HCT116 (cell line): ENCODE measurements at regions not wholly inside any gene's neighbourhood (a gene's known extent, or its start where the extent isn't known, plus 50 kb on each side); places are given as distances from the start of the nearest gene placed in this dataset.

Experiments
- ATAC-seq: fragments of 200-7000 bp; cut with Tn5 transposase; 2 replicates; pipeline ENCODE4 v1.9.1; 2020; ENCODE audit warnings: mild to moderate bottlenecking, moderate library complexity
- BruUV-seq: library from RNA; stranded (reverse); fragments of 400-500 nt; replicated peaks from 2 replicates; lab custom pipeline; 2021; lab: Mats Ljungman, UMichigan
- CTCF ChIA-PET: fragments of 300-600 bp; sonication (Branson Sonifier 250); formaldehyde crosslinking; loops from one replicate; lab custom pipeline; 2021; ENCODE audit warnings: antibody characterized with exemption; lab: Charles Lee
- POLR2A ChIA-PET: fragments of 300-600, 350-600 bp; sonication (Branson Sonifier 250); formaldehyde crosslinking; loops from one replicate; lab custom pipeline; 2021; ENCODE audit warnings: antibody characterized with exemption; lab: Charles Lee
- RAD21 ChIA-PET, 2 experiments: fragments of 300-600 bp; sonication (Branson Sonifier 250); formaldehyde crosslinking; loops; one replicate each; lab custom pipeline; 2023; ENCODE audit warnings: low total read pairs in 2 of 2; ENCODE audit not compliant: uncharacterized antibody in 2 of 2, unreplicated experiment in 2 of 2, low non-redundant PET in 1 of 2; lab: Charles Lee
- DNase-seq: peaks from one replicate; pipeline ENCODE4 v3.0.0-alpha.2; 2010; ENCODE audit warnings: low read depth, low spot score
- H2AFZ ChIP-seq: fragments of 200-600 bp; shearing (Covaris generic), sonication (generic); 2 replicates; pipeline ENCODE4 v1.6.1; 2017; ENCODE audit warnings: low read depth, mixed run types, mixed read lengths, antibody characterized with exemption, low read length; ENCODE audit not compliant: poor library complexity, severe bottlenecking
- H3K27ac ChIP-seq: 2 replicates; pipeline ENCODE4 v1.5.1; 2012; ENCODE audit warnings: low read depth, low read length
- H3K27me3 ChIP-seq: fragments of 200-600 bp; sonication (generic); 2 replicates; pipeline ENCODE4 v1.6.1; 2016; ENCODE audit warnings: mixed run types, low read length, mixed read lengths; ENCODE audit not compliant: insufficient read depth
- H3K36me3 ChIP-seq, 2 experiments: fragments of 200-500 bp in 1 of 2; fragments of 200-600 bp in 1 of 2; sonication (Bioruptor generic) in 1 of 2; sonication (generic) in 1 of 2; 2 replicates each; pipeline versions ENCODE4 v1.5.1 to v1.6.1; 2014 to 2016; ENCODE audit warnings: low read length in 2 of 2, inconsistent platforms in 1 of 2, mixed read lengths in 1 of 2, mixed run types in 1 of 2; ENCODE audit not compliant: insufficient read depth in 2 of 2, control insufficient read depth in 1 of 2
- H3K4me1 ChIP-seq, 2 experiments: fragments of 200-600 bp in 1 of 2; sonication (generic) in 1 of 2; 2 replicates each; pipeline versions ENCODE4 v1.5.1 to v1.6.1; 2012 to 2017; ENCODE audit warnings: low read length in 2 of 2, inconsistent platforms in 1 of 2, mild to moderate bottlenecking in 1 of 2, mixed read lengths in 1 of 2, mixed run types in 1 of 2, moderate library complexity in 1 of 2; ENCODE audit not compliant: insufficient read depth in 2 of 2, control insufficient read depth in 1 of 2
- H3K4me2 ChIP-seq: fragments of 200-600 bp; sonication (generic); 2 replicates; pipeline ENCODE4 v1.6.1; 2017; ENCODE audit warnings: mixed run types, low read length, mixed read lengths
- H3K4me3 ChIP-seq, 2 experiments: fragments of 200-600 bp in 1 of 2; sonication (generic) in 1 of 2; replicated peaks in 1 of 2; 2 replicates each; pipeline ENCODE4 v1.5.1; 2011 to 2016; ENCODE audit warnings: low read length in 2 of 2, control low read depth in 1 of 2, low read depth in 1 of 2, mild to moderate bottlenecking in 1 of 2, mixed read lengths in 1 of 2, mixed run types in 1 of 2
- H3K79me2 ChIP-seq: fragments of 200-600 bp; sonication (generic); 2 replicates; pipeline ENCODE4 v1.6.1; 2017; ENCODE audit warnings: mild to moderate bottlenecking, mixed run types, low read length, moderate library complexity, mixed read lengths; ENCODE audit not compliant: insufficient read depth
- H3K9ac ChIP-seq: fragments of 200-600 bp; sonication (generic); 2 replicates; pipeline ENCODE4 v1.6.1; 2016; ENCODE audit warnings: low read length, mixed read lengths
- H3K9me2 ChIP-seq: fragments of 200-600 bp; sonication (generic), shearing (Covaris generic); 2 replicates; pipeline ENCODE4 v1.6.1; 2017; ENCODE audit warnings: mixed run types, mild to moderate bottlenecking, moderate library complexity; ENCODE audit not compliant: insufficient read depth
- H3K9me3 ChIP-seq, 2 experiments: fragments of 200-500 bp in 1 of 2; fragments of 200-600 bp in 1 of 2; sonication (Bioruptor generic) in 1 of 2; sonication (generic) in 1 of 2; 2 replicates each; pipeline ENCODE4 v1.6.1; 2014 to 2017; ENCODE audit warnings: low read length in 2 of 2, mixed read lengths in 2 of 2, inconsistent platforms in 1 of 2, low read depth in 1 of 2, mild to moderate bottlenecking in 1 of 2, mixed run types in 1 of 2, moderate library complexity in 1 of 2; ENCODE audit not compliant: control insufficient read depth in 1 of 2, insufficient read depth in 1 of 2
- H4K20me1 ChIP-seq: fragments of 200-600 bp; sonication (generic), shearing (Covaris generic); 2 replicates; pipeline ENCODE4 v1.6.1; 2017; ENCODE audit warnings: mixed run types, mild to moderate bottlenecking, moderate library complexity; ENCODE audit not compliant: insufficient read depth
- ATF3 ChIP-seq: IDR thresholded peaks from 2 replicates; pipeline ENCODE4 v1.6.1; 2012
- CBX3 ChIP-seq: IDR thresholded peaks from 2 replicates; pipeline ENCODE4 v1.6.1; 2012; ENCODE audit warnings: low read depth
- EGR1 ChIP-seq: IDR thresholded peaks from 2 replicates; pipeline ENCODE4 v1.6.1; 2012; ENCODE audit warnings: low read depth
- ELF1 ChIP-seq: IDR thresholded peaks from 2 replicates; pipeline ENCODE4 v1.6.1; 2012; ENCODE audit warnings: low read depth, borderline replicate concordance
- EZH2 ChIP-seq: fragments of 200-600 bp; sonication (generic); IDR thresholded peaks from 2 replicates; pipeline ENCODE4 v1.6.1; 2017; ENCODE audit warnings: antibody characterized with exemption, mixed run types
- EZH2phosphoT487 ChIP-seq: fragments of 200-600 bp; IDR thresholded peaks from 2 replicates; pipeline ENCODE4 v1.6.1; 2018; ENCODE audit warnings: antibody characterized with exemption, borderline replicate concordance
- FOSL1 ChIP-seq: IDR thresholded peaks from 2 replicates; pipeline ENCODE4 v1.6.1; 2012; ENCODE audit warnings: low read depth
- JUND ChIP-seq: IDR thresholded peaks from 2 replicates; pipeline ENCODE4 v1.6.1; 2012
- POLR2AphosphoS5 ChIP-seq: IDR thresholded peaks from 2 replicates; pipeline ENCODE4 v1.6.1; 2011; ENCODE audit warnings: mild to moderate bottlenecking, low read depth, low read length, moderate library complexity
- RAD21 ChIP-seq: IDR thresholded peaks from 2 replicates; pipeline ENCODE4 v1.6.1; 2012; ENCODE audit warnings: low read depth, mild to moderate bottlenecking
- REST ChIP-seq: IDR thresholded peaks from 2 replicates; pipeline ENCODE4 v1.6.1; 2012; ENCODE audit warnings: low read depth
- TCF7L2 ChIP-seq: IDR thresholded peaks from 2 replicates; pipeline ENCODE4 v1.7.0; 2011; ENCODE audit warnings: borderline replicate concordance, inconsistent platforms; ENCODE audit not compliant: insufficient read depth, insufficient read length; ENCODE audit errors: extremely low read depth
- ZNF274 ChIP-seq: fragments of 200-500 bp; sonication (Bioruptor generic); IDR thresholded peaks from 2 replicates; pipeline ENCODE4 v1.6.1; 2014; ENCODE audit warnings: mild to moderate bottlenecking, low read depth, low read length, inconsistent platforms
- intact Hi-C: fragments of 100-400 bp; cut with micrococcal nuclease; formaldehyde crosslinking; loops from 2 replicates; pipeline ENCODE4 v1.10.0; 2022

- H3K9me2 ChIP-seq, result no peaks in the 10 kb centered on the region
- DNase-seq, result no peak
- intact Hi-C loops, result no loop called here
- TF ChIP-seq EZH2 (no peak), RAD21 (no peak), JUND (no peak), POLR2AphosphoS5 (no peak), EZH2phosphoT487 (no peak), REST (no peak), ELF1 (no peak), CBX3 (no peak), ATF3 (no peak), TCF7L2 (no peak), FOSL1 (no peak), ZNF274 (no peak), EGR1 (no peak)
- H3K36me3 ChIP-seq, result no peaks in the 10 kb centered on the region
- ChIA-PET POLR2A (no interaction called here), CTCF (no interaction called here), RAD21 (no interaction called here)
- H4K20me1 ChIP-seq, result no peaks in the 10 kb centered on the region
- H3K27ac ChIP-seq, result no peak overlapping the region
- no peak overlapping the region for H2AFZ ChIP-seq
- no peaks in the 10 kb centered on the region for H3K9me3 ChIP-seq
- H3K27me3 ChIP-seq, result no peaks in the 10 kb centered on the region
- no peak overlapping the region for H3K9ac ChIP-seq
- no peaks in the 10 kb centered on the region for H3K4me1 ChIP-seq
- BruUV-seq, result no TSS peak
- no peak for ATAC-seq
- H3K4me3 ChIP-seq, result no peak overlapping the region
- no peak overlapping the region for H3K4me2 ChIP-seq
- no peaks in the 10 kb centered on the region for H3K79me2 ChIP-seq
These were observed 1299.3 kb upstream of the GJE1 start for GRCh38 chr6:140833408-140833807.
